ENCODE measurements at regions not wholly inside any gene's neighbourhood (a gene's known extent, or its start where the extent isn't known, plus 50 kb on each side); places are given as distances from the start of the nearest gene placed in this dataset.

- TF ChIP-seq CTCF (conservative IDR thresholded peaks at IDR 0.05; ENCODE audit: low read length) (no peak), EZH2phosphoT487 (IDR thresholded peaks at IDR 0.05; ENCODE audit: borderline replicate concordance, low read depth, low read length) (no peak)
Observed at GRCh38 chr5:147957901-147958300, 51.6 kb upstream of the C5orf46 start.

Data from OCI-LY7 (cell line).